GM18909 (cell line): ENCODE measurements at regions not wholly inside any gene's neighbourhood (a gene's known extent, or its start where the extent isn't known, plus 50 kb on each side); places are given as distances from the start of the nearest gene placed in this dataset.

Experiments
- ATAC-seq: cut with Tn5 transposase; IDR thresholded peaks from one replicate; pipeline ENCODE4 v1.9.1; 2021; ENCODE audit warnings: mild to moderate bottlenecking; ENCODE audit not compliant: unreplicated experiment, poor library complexity

- ATAC-seq: no peak
Observed at GRCh38 chr4:34010751-34011519, 2233.4 kb downstream of the ARAP2 start.

GRCh38 chr4:34035225-34035624 lies 2209.1 kb downstream of the ARAP2 start:
- ATAC-seq: no peak

GRCh38 chr4:34037280-34037679 lies 2207.0 kb downstream of the ARAP2 start:
- ATAC-seq: no peak

GRCh38 chr4:34039766-34040165 lies 2204.5 kb downstream of the ARAP2 start:
- no peak for ATAC-seq

GRCh38 chr4:34043131-34043530 lies 2201.2 kb downstream of the ARAP2 start:
- ATAC-seq: no peak

- ATAC-seq: no peak
Observed at GRCh38 chr4:34046580-34046979, 2197.7 kb downstream of the ARAP2 start.

GRCh38 chr4:34047363-34047762 lies 2197.0 kb downstream of the ARAP2 start:
- no peak for ATAC-seq

GRCh38 chr4:34066126-34066525 lies 2178.2 kb downstream of the ARAP2 start:
- no peak for ATAC-seq

- no peak for ATAC-seq
Observed at GRCh38 chr4:34091451-34091850, 2152.9 kb downstream of the ARAP2 start.

GRCh38 chr4:34094114-34094513 lies 2150.2 kb downstream of the ARAP2 start:
- ATAC-seq: no peak

- no peak for ATAC-seq
Observed at GRCh38 chr4:34105311-34105710, 2139.0 kb downstream of the ARAP2 start.

- no peak for ATAC-seq
Observed at GRCh38 chr4:34108391-34108790, 2135.9 kb downstream of the ARAP2 start.

GRCh38 chr4:34112573-34112972 lies 2131.7 kb downstream of the ARAP2 start:
- ATAC-seq: no peak

GRCh38 chr4:34138385-34138784 lies 2105.9 kb downstream of the ARAP2 start:
- no peak for ATAC-seq

GRCh38 chr4:34139346-34139745 lies 2105.0 kb downstream of the ARAP2 start:
- ATAC-seq: no peak

GRCh38 chr4:34148322-34148908 lies 2095.9 kb downstream of the ARAP2 start:
- no peak for ATAC-seq

GRCh38 chr4:34157547-34157946 lies 2086.8 kb downstream of the ARAP2 start:
- no peak for ATAC-seq

- no peak for ATAC-seq
Observed at GRCh38 chr4:34158878-34159277, 2085.4 kb downstream of the ARAP2 start.

- ATAC-seq: no peak
Observed at GRCh38 chr4:34170946-34171345, 2073.4 kb downstream of the ARAP2 start.

- no peak for ATAC-seq
Observed at GRCh38 chr4:34176609-34177008, 2067.7 kb downstream of the ARAP2 start.

- no peak for ATAC-seq
Observed at GRCh38 chr4:34178476-34178875, 2065.8 kb downstream of the ARAP2 start.

- ATAC-seq: no peak
Observed at GRCh38 chr4:34181311-34181841, 2062.9 kb downstream of the ARAP2 start.
